Panc1 (cell line): ENCODE measurements at regions not wholly inside any gene's neighbourhood (a gene's known extent, or its start where the extent isn't known, plus 50 kb on each side); places are given as distances from the start of the nearest gene placed in this dataset.

Experiments used
- POLR2AphosphoS5 ChIP-seq: IDR thresholded peaks from 2 replicates; pipeline ENCODE4 v1.6.1; 2012; ENCODE audit warnings: mild to moderate bottlenecking, low read depth, low read length, moderate library complexity
- TF ChIP-seq, protein P1 (sequence below): fragments of 450-650 bp; IDR thresholded peaks from 2 replicates; pipeline ENCODE4 v1.5.1; 2017; ENCODE audit warnings: mild to moderate bottlenecking

DNA sequence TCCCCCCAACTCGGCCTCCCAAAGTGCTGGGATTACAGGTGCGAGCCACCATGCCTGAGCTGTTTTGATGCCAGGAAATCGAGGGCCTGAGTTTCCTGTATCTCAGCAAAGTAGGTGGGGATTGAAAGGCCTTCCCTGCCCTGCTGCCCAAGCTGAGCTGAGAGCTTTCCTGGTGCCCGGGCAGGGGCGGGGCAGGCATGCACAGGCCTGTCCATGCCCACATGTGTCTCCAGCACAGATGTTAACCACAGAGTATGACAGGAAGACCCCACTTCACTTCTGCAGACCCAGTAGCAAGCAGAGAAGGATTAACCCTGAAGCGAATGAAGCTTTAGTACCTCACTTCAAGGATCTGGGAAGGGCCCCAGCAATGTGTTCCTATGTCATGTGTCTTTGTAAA lies 66.0 kb downstream of the GPR6 start:
- no peak for TF ChIP-seq POLR2AphosphoS5
- TF ChIP-seq, protein P1, sequence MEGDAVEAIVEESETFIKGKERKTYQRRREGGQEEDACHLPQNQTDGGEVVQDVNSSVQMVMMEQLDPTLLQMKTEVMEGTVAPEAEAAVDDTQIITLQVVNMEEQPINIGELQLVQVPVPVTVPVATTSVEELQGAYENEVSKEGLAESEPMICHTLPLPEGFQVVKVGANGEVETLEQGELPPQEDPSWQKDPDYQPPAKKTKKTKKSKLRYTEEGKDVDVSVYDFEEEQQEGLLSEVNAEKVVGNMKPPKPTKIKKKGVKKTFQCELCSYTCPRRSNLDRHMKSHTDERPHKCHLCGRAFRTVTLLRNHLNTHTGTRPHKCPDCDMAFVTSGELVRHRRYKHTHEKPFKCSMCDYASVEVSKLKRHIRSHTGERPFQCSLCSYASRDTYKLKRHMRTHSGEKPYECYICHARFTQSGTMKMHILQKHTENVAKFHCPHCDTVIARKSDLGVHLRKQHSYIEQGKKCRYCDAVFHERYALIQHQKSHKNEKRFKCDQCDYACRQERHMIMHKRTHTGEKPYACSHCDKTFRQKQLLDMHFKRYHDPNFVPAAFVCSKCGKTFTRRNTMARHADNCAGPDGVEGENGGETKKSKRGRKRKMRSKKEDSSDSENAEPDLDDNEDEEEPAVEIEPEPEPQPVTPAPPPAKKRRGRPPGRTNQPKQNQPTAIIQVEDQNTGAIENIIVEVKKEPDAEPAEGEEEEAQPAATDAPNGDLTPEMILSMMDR, result no peak
